ENCODE measurements at regions not wholly inside any gene's neighbourhood (a gene's known extent, or its start where the extent isn't known, plus 50 kb on each side); places are given as distances from the start of the nearest gene placed in this dataset.

GRCh38 chr12:60333461-60333860, 737.6 kb downstream of the SLC16A7 start:
- no peaks in the 10 kb centered on the region for H3K4me1 ChIP-seq
- no peak for TF ChIP-seq CTCF (IDR thresholded peaks at IDR 0.05)
- H3K9me3 ChIP-seq (ENCODE audit: control insufficient read depth, low read length) = no peaks in the 10 kb centered on the region

GRCh38 chr12:60335745-60336144, 739.9 kb downstream of the SLC16A7 start:
- Histone ChIP-seq H3K9ac (no peak overlapping the region), H3K4me1 (no peaks in the 10 kb centered on the region), H3K79me2 (no peaks in the 10 kb centered on the region), H3K36me3 (ENCODE audit: control insufficient read depth, insufficient read depth, low read length) (no peaks in the 10 kb centered on the region), H3K9me3 (ENCODE audit: control insufficient read depth, low read length) (no peaks in the 10 kb centered on the region), H3K27ac (no peak overlapping the region), H3K4me2 (ENCODE audit: low read length) (no peak overlapping the region), H3K27me3 (ENCODE audit: control insufficient read depth, insufficient read depth, low read length) (no peaks in the 10 kb centered on the region), H3K4me3 (ENCODE audit: low read depth, low read length) (no peak overlapping the region), H2AFZ (no peak overlapping the region)
- no peak for TF ChIP-seq CTCF (IDR thresholded peaks at IDR 0.05)

More at GRCh38 chr12:60333461-60333860, 737.6 kb downstream of the SLC16A7 start:
- H2AFZ ChIP-seq = no peak overlapping the region
- no peak overlapping the region for H3K4me3 ChIP-seq (ENCODE audit: low read depth, low read length)
- no peak overlapping the region for H3K27ac ChIP-seq
- no peak overlapping the region for H3K9ac ChIP-seq
- H3K4me2 ChIP-seq (ENCODE audit: low read length) = no peak overlapping the region
- no peaks in the 10 kb centered on the region for H3K36me3 ChIP-seq (ENCODE audit: control insufficient read depth, insufficient read depth, low read length)
- no peaks in the 10 kb centered on the region for H3K79me2 ChIP-seq
- H3K27me3 ChIP-seq (ENCODE audit: control insufficient read depth, insufficient read depth, low read length) = no peaks in the 10 kb centered on the region

- Histone ChIP-seq H3K79me2 (no peaks in the 10 kb centered on the region), H3K9me3 (ENCODE audit: control insufficient read depth, low read length) (no peaks in the 10 kb centered on the region), H3K4me2 (ENCODE audit: low read length) (no peak overlapping the region), H3K27ac (no peak overlapping the region), H3K4me1 (no peaks in the 10 kb centered on the region), H3K36me3 (ENCODE audit: control insufficient read depth, insufficient read depth, low read length) (no peaks in the 10 kb centered on the region), H3K9ac (no peak overlapping the region), H2AFZ (no peak overlapping the region), H3K4me3 (ENCODE audit: low read depth, low read length) (no peak overlapping the region), H3K27me3 (ENCODE audit: control insufficient read depth, insufficient read depth, low read length) (no peaks in the 10 kb centered on the region)
- TF ChIP-seq CTCF (IDR thresholded peaks at IDR 0.05) = no peak
These were observed 742.2 kb downstream of the SLC16A7 start for GRCh38 chr12:60337839-60338549.

GRCh38 chr12:60345442-60345841, 749.6 kb downstream of the SLC16A7 start:
- no peaks in the 10 kb centered on the region for H3K27me3 ChIP-seq (ENCODE audit: control insufficient read depth, insufficient read depth, low read length)
- no peaks in the 10 kb centered on the region for H3K9me3 ChIP-seq (ENCODE audit: control insufficient read depth, low read length)
- no peaks in the 10 kb centered on the region for H3K79me2 ChIP-seq
- no peak overlapping the region for H3K4me3 ChIP-seq (ENCODE audit: low read depth, low read length)
- H3K36me3 ChIP-seq (ENCODE audit: control insufficient read depth, insufficient read depth, low read length) = no peaks in the 10 kb centered on the region
- H3K9ac ChIP-seq = no peak overlapping the region
- no peak overlapping the region for H2AFZ ChIP-seq
- no peak overlapping the region for H3K27ac ChIP-seq
- TF ChIP-seq CTCF (IDR thresholded peaks at IDR 0.05) = no peak
- no peak overlapping the region for H3K4me2 ChIP-seq (ENCODE audit: low read length)
- no peaks in the 10 kb centered on the region for H3K4me1 ChIP-seq
